Right forelimb (tissue), 1 donor: ENCODE measurements at regions not wholly inside any gene's neighbourhood (a gene's known extent, or its start where the extent isn't known, plus 50 kb on each side); places are given as distances from the start of the nearest gene placed in this dataset.
"Not testable (repeated sequence)": the region's sequence is repeated elsewhere in the genome, so short reads cannot be mapped to it uniquely, and the experiment has no call there.

Source experiments
- DNase-seq: peaks from one replicate; pipeline ENCODE4 v3.0.0-alpha.2; 2018

DNA sequence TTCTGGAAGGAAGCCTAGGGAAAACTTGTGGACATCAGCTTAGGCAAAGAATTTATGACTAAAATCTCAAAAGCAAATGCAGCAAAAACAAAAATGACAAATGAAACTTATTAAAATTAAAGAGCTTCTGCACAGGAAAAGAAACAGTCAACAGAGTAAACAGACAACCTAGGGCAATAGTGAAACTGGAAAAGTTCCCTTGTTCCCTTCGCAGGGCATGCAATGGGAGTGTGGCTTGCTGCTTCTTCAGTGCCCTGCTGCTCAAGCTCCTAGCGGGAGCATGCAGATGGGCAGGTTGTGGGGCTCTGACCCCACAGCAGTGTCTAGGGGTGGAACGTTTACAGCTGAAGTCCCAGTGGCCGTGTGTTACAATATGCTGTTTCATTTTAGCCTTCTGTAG is 1797.4 kb downstream of the NCAM2 start:
- no peak for DNase-seq

DNA sequence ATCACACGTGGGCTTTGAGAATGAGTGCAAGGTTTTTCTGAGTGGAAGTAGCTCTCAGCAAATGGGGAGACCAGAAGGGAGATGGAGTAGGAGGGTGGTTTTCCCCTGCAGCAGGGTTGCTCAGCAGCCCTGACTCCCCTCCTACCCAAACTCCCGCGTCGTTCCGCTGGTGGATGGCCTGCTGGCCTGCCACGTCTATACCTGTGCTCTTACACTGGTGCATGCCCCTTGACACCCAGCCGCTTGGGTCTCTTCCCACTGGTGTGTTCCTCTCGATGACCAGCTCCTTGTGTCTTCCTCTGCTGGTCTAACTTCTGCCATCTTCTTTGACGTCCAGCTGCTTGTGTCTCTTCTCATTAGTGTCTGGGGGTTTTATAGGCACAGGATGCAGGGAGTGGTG is 1797.9 kb downstream of the NCAM2 start:
- no peak for DNase-seq

DNA sequence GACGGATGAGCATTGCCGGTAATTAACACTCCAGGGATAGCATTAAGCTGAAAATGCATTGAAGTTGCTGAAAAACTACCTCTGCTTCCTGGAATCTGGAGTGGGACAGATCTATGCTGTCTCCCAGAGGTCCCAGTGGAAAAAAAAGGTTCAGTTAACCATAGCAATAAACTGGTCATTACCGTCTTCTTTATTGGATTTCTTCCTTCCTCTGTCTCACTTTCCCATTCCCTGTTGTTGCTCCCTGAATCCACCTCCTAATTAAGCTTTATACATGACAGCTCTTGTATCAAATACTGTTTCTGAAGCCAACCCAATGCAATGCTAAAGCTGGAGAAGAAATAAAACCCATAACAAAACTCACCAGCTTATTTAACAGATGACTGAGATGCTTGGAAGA is 1805.9 kb downstream of the NCAM2 start:
- DNase-seq, result no peak

DNA sequence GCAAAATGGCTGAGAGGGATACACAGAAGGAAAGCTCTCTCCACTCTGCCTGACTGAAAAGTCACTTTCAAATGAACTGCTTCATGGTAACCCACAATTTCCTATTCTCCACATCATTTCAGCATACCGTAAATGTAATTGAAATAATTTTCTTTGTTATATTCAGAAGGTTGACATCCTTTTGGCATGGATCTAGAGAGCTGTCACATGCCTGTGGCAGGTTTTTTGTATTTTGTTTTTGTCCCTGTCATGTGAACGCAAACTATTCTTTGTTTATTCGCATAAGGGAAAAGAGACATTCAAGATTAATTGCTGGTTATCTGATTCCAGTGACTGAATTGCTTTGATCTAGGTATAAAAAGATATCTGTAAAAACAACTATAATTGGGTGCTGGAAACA is 1808.1 kb downstream of the NCAM2 start:
- DNase-seq, result no peak

DNA sequence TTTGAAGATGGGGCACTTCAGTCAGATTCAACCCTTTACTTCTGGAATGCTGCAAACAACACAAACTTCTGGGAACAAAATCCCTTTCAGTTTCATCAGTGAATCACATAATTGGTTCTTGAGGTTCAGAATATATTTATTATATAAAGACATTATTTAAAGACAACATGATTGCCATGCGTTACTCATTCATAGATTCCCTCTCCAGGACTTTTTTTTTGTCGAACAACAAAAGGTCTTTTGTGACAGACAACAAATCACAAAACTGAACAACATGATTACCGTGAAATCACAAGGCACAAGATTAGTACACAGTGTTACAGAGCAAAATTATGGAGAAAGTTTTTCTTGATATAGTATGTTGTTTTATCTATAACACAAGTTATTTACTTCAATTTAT is 1815.0 kb downstream of the NCAM2 start:
- no peak for DNase-seq

DNA sequence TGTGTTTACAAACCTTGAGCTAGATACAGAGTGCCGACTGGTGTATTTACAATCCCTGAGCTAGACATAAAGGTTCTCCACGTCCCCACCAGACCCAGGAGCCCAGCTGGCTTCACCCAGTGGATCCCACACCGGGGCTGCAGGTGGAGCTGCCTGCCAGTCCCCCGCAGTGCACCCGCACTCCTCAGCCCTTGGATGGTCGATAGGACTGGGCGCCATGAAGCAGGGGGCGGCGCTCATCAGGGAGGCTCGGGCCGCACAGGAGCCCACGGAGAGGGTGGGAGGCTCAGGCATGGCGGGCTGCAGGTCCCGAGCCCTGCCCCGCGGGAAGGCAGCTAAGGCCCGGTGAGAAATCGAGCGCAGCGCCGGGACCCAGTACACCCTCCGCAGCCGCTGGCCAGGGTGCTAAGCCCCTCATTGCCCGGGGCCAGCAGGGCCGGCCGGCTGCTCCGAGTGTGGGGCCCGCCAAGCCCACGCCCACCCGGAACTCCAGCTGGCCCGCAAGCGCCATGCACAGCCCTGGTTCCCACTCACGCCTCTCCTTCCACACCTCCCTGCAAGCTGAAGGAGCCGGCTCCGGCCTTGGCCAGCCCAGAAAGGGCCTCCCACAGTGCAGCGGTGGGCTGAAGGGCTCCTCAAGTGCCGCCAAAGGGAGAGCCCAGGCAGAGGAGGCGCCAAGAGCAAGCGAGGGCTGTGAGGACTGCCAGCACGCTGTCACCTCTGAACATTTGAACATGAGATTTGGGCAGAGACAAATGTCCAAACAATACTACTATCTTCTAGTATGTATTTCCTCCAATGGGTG is 1820.7 kb downstream of the NCAM2 start:
- DNase-seq, result not testable (repeated sequence)

DNA sequence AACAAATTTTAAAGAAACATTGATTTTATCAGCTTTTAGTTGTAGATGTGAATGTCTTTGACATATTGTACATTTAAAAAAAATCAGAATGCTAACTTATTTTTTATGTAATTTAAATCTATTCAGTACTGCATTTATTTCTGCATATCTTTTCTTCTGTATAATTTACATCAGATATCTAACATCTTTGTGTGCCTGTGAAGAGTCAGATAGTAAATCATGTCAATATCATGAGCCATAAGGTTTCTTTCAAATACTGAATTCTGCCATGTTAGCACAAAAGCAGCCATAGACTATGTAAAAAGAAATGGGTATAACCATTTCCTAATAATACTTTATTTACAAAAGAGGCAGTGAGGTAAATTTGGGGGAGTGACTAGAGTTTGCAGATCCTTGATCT is 1829.2 kb downstream of the NCAM2 start:
- no peak for DNase-seq

DNA sequence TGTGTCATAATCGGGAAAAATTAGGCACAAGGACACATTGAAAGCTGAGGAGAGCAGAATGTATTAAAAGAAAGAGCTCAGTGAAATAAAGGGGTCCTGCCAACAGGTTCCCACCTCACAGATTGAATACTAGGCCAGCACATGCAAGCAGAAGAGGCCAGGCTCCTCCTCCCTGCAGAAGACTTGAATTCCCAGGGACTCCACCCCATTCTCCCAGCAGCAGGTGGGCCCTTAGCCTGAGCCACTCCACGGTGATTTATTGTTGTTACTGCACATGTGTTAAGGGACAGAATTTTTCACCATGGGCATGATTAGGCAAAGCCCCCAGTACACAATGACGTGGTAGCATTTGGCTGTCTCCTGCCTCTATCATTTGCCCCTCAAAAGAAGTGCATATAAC is 1844.7 kb downstream of the NCAM2 start:
- no peak for DNase-seq

DNA sequence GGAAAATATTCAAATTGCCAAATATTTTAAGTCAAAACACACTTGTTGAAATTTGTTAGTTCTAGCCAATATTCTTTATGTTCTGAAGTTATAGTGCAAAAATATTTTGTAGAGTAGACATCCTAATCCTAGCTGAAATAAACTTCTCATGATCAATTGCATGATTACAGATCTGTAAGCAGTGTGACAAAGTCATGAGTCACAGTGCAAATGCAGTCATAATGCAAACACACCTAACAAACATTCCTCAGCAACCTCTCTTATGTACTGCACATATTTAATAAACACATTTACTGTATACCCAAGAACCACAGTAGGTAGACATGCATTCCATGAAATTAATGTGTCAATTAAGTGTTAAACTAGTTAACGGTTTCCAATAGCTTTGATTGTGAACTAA is 1857.4 kb downstream of the NCAM2 start:
- no peak for DNase-seq

DNA sequence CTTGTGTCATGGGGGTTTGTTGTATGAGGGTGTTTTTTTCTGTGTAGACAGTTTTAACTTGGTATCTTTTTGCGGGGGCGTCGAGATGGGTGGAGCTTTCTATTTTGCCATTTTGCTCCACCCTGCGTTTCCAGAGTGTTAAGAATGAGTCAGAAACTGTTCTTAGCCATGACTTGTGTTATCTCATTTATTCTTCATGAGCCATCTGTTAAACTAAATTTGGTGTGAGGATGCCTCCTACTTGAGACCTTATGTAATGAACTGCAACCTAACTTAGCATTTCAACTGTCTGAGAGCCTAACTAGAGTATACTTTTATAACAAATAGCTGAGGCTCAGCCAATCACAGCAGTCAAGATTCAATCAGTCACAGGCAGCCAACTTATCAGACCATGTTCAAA is 1873.5 kb downstream of the NCAM2 start:
- DNase-seq, result no peak

DNA sequence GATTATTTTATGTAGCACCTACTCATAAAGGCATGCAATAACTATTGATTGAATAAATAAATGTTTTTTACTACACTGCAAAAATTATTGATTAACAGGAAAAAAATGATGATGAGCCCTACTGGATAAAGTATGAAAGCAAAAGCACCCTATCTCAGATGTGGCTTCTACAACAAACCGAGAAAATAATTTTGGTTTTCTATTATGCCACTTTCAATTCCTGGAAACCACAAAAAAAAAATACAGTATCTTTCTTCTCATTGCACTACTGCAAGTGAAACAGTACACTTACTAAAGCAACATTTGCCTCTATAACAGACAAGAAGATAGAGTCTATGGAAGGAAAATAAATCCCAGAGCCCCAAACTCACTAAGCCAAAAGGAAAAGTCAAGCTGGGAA is 1882.4 kb downstream of the NCAM2 start:
- no peak for DNase-seq

DNA sequence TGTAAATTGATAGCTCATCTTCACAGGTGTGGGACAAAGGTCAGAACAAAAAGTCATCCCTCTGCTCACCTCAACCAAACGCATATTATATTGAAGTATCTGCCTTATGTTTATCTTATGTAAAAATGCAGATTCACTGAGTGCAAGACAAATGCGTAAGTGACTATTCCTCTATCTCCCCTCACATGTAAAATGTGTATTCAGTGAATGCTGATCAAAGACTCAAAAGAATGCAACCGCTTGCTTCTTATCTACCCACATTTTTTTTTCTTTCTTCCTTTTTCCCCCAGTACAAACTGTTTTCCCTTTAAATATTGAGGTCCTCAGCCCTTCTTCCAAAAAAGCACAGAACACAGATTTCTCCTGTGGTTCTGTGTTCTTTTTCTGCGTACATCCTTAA is 1882.9 kb downstream of the NCAM2 start:
- no peak for DNase-seq

DNA sequence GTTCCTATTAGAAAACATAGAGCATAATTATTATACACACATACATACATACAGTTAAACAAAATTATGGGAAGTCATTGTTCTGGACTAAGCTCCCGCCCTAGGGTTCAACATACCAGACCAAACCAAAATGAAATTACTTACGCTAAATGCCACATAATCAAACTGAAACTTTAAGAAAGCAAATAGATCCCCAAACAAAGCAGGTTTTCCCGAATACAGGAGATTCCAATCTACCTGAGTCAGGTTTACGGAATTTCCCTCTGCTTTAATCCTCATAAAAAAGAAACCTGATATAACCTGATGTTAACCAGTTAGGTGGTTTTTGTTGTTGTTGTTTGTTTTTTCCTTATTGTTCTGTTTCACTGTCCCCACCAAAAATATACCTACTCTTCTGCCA is 1886.9 kb downstream of the NCAM2 start:
- DNase-seq, result no peak

DNA sequence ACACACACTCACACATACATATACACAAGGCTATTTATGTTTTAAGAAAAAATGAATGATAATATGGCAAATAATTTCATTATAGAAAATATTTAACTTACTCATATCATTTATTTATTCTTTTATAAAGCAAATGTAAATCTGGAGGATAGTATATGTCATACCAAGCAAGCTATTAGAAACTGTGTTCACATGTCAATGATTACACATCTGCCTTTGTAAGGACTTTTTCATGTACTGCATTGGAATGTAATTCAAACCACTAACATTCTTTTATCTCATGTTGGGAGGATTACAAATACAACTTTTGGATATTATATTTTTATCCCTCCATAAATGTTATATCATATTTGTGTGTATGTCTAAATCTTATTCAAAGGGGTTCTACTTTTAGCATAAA is 1887.4 kb downstream of the NCAM2 start:
- no peak for DNase-seq

DNA sequence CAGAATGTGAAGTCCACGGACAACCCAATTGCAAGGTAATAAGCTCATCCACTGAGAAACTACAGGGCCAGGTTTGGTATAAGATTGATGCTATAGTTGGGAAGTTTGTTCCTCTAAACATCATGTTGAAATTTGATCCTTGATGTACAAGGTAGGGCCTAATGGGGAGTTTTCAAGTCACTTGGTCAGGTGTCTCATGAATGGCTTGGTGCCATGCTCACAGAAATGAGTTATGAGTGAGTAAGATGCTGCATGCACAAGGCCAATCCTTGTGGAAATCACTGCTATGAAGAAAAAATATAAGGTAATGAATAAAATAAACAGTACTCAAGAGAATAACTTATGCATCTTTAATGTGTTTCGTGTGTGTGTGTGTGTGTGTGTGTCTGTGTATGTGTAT is 1891.2 kb downstream of the NCAM2 start:
- DNase-seq, result no peak

DNA sequence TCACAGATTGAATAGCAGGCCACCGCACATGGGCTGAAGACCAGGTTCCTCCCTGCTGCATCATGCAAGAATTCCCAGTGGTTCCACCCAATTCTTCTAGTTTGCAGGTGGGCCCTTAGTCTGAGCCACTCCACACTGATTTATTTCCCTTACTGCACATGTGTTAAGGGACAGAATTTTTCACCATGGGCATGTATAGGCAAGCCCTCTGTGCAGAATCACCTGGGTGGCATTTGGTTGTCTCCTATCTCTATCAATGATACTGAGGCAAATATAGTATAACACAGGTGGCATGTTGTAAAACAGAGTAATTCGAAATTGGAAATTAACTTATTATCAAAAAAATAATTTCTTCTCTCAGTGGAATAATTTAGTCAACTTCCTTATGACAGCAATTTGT is 1892.4 kb downstream of the NCAM2 start:
- no peak for DNase-seq

DNA sequence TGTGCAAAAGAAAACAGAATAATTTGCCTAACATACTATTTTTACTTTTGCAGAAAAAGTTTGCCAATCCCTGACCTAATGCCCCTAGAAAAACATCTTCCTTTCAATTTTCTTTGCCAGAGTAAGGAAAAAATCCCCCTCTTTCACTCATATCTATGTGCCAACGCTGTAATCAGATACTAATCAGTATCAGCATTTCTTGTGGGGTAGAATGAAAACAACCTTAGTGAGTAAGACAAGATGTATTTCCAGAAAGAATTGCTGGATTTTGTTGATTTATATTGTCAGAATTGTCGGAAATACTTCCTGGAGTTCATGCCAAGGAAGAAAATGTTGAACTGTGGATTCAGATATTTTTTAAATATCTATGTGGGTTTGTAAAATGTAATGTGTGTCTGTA is 1893.8 kb downstream of the NCAM2 start:
- no peak for DNase-seq

DNA sequence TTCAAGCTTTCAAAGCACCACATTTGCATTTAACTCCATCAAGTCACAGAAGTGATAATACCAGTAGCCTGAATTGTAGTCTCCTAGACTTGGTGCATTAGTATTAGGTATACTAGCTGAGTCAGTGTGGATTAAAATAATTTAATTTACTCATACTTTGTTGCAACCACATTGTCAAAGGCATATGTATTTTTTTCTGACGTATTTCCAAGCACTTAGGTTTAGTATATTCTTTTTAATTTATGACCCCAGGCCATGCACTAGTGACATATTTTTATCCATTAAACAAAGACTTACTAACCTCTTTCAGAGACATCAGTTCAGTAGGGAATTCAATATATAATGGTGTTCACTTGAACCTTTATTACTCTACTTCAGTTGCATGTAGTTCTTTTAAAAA is 1894.5 kb downstream of the NCAM2 start:
- DNase-seq, result no peak

DNA sequence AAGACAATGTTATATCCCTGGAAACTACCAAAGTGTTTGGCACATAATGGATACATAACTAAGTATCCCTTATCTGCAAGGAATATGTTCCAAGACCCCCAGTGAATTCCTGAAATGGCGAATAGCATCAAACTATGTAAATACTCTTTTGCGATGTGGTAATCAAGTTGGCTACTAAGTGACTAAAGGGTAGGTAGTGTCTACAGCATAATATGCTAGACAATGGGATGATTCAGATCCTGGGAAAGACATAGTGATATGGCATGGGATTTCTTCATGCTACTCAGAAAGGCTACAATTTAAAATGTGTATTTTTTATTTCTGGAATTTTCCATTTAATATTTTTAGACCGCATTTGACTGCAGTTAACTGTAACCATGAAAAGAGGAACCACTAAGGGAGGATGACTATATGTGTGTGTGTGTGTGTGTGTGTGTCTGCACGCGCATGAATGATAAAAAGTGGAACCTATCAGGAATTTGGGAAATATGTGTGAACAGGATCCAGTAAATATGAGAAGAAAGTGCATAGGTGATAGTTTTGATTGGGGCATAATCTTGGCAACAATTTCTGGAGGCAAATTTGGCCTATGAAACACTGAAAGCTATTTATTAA is 1899.9 kb downstream of the NCAM2 start:
- no peak for DNase-seq

DNA sequence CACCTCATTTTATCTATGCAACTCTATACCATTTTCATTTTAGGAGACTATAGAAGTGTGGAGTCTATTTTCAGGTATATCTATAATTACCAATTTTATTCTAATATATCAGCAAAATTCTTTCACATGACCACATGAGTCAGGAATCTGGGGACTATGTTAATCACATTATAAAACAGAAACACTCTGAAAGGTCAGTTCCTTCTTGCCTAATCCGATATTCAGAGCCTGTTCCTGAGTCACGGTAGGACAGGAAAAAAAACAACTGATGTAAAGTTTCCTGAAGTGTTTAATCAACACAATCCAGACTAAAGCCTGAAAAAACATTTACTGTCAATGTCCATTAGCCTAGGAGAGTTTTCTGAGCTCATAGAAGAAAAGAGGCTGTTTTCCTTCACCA is 1902.3 kb downstream of the NCAM2 start:
- DNase-seq, result no peak

DNA sequence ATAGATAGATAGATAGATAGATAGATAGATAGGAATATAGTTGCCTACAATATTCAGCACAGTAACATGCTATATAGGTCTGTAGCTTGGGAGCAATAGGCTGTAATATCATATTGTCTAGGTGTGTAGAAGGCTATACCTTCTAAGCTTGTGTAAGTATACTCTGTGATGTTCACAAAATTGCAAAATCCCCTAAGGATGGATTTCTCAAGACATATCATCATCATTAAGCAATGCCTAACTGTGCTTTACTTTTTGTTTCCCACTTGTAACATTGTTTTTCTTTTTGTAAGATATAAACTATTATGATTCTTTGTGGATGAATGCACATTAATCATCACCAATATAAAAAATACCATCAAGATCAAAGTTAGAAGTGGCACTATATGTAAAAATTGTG is 1905.6 kb downstream of the NCAM2 start:
- DNase-seq, result no peak

DNA sequence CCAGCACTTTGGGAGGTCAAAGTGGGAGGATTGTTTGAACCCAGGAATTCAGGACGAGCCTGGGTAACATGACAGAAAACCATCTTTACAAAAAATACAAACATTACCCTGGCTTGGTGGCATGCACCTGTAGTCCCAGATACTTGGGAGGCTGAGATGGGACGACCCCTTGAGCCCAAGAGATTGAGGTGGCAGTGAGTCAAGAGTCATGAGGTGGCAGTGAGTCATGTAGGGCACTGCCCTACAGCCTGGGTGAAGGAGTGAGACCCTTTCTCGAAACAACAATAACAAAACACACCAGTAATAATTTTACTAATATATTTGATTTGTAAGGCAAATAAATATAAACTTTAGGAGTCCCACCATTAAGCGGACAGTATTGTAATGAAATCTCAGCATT is 1906.2 kb downstream of the NCAM2 start:
- no peak for DNase-seq

DNA sequence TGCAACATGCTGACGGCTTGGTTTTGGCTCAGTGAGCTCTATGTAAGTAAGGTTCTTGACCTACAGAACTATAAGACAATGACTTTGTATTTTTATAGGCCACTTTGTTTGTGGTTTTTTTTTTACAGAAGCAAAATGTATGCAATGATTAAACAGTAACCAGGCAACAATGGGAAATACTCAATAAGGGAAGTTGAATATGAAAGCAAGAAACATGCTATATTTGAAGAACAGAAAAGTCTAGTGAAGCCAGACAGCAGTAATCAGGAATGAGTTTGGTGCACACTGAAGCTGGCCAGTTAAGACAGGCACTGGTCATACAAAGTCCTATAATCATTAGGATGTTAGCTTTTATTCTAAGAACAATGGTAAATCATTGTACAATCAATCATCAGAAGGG is 1926.8 kb downstream of the NCAM2 start:
- DNase-seq, result no peak

DNA sequence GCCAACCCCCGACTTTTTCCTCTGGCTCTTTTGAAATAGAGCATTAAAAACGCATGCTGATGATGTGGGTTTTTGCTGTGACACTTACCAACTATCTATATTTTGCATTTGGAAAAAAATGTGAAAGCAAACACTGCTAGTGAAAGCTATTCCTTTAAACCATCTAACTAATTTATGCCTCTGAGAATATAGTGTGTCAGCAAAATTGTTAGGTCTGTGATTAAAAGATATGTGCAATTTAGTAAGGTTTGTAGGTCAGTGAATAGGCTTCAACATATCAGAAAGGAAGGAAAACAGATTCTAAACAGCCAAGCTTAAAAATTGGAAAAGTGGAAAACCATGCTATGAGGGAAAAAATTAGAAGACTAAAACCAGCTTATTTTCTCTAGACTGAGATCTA is 1929.3 kb downstream of the NCAM2 start:
- DNase-seq, result no peak
